Large intestine (tissue), 3 donors: ENCODE measurements at regions not wholly inside any gene's neighbourhood (a gene's known extent, or its start where the extent isn't known, plus 50 kb on each side); places are given as distances from the start of the nearest gene placed in this dataset.

Experiments
- DNase-seq, 2 donors: peaks; one replicate each; pipeline versions ENCODE4 v3.0.0 to v3.0.0-alpha.2; 2013
- H3K27ac ChIP-seq: one replicate; pipeline ENCODE4 v1.5.1; 2013; ENCODE audit warnings: low read length
- H3K27me3 ChIP-seq: 2 replicates; pipeline ENCODE4 v1.6.1; 2013; ENCODE audit warnings: low read length; ENCODE audit not compliant: control insufficient read depth, insufficient read depth
- H3K36me3 ChIP-seq: 2 replicates; pipeline ENCODE4 v1.6.1; 2013; ENCODE audit warnings: low read length; ENCODE audit not compliant: control insufficient read depth, insufficient read depth
- H3K4me1 ChIP-seq: one replicate; pipeline ENCODE4 v1.6.1; 2013; ENCODE audit warnings: low read length; ENCODE audit not compliant: control insufficient read depth, insufficient read depth
- H3K4me3 ChIP-seq: one replicate; pipeline ENCODE4 v1.5.1; 2013; ENCODE audit warnings: low read length
- H3K9me3 ChIP-seq: one replicate; pipeline ENCODE4 v1.6.1; 2013; ENCODE audit warnings: mild to moderate bottlenecking, low read depth, low read length, moderate library complexity; ENCODE audit not compliant: control insufficient read depth
- WGBS: methylation state at CpG from one replicate; pipeline ENCODE4 v1.1.5; 2013; ENCODE audit warnings: low lambda C conversion rate; ENCODE audit not compliant: insufficient coverage; 5-methylcytosine and 5-hydroxymethylcytosine counted together

DNA sequence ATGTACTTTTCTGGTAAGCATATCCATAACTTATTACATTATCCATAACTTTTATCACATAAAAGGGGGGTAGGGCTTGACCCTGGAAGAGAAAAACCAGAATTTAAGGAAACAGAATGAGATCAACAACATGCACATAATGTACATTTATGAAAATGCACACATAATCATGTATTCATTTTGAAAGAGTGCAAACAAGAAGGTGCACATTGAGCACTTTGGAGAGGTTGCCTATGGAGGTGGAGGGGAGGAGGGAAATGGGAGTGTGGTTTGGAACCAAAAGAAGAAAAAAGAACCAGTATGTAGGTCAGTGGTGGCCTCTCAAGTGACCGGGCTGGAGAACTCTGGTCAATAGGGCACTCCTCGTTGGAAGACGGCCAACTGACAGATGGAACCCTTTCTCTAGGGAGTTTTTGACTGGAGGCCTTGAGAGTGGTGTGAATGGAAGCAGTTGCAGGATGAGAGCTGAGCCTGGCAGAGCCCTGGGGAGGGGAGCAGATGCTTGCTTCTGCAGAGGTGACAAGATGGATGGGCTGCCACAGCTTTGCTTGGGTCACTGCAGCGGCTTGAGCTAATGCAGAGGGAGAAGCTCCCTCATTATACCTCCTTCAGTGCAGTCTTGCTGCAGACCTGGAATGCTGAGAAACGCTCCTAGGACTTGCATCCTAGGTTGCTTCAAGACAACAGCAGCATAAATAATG is 192.7 kb downstream of the SEC23IP start:
- no CpG with 5 or more reads among the region's 5 CpGs for WGBS
- no peak overlapping the region for H3K27ac ChIP-seq
- no peaks in the 10 kb centered on the region for H3K4me1 ChIP-seq

DNA sequence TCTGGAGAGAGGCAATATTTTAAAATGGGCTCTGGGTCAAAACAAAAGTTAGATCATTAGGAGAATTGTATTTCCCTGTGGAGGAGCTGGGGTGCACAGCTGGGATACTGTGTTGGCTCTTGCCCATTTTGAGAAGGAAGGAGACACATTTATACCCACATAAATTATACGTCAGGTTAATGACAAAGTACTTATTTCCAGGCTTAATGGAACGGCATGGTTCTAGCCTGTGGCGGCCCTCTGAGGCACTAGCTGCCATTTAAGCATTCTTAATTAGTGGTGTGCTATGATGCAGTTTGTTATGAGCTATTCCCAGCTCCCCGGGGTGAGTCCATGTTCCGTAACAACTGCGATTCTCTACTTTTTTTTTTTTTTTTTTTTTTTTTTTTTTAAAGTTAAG is 193.5 kb downstream of the SEC23IP start:
- no peaks in the 10 kb centered on the region for H3K27me3 ChIP-seq
- 100% methylated on average over 2 of the region's 6 CpGs for WGBS
- H3K36me3 ChIP-seq = no peaks in the 10 kb centered on the region
- no peak overlapping the region for H3K4me3 ChIP-seq
- H3K27ac ChIP-seq = no peak overlapping the region
- no peaks in the 10 kb centered on the region for H3K9me3 ChIP-seq
- no peak for DNase-seq
- no peaks in the 10 kb centered on the region for H3K4me1 ChIP-seq

More for the DNA sequence above, 192.7 kb downstream of the SEC23IP start:
- Histone ChIP-seq H3K27me3 (peaks cover 2% of the 10 kb centered on the region), H3K4me3 (no peak overlapping the region), H3K36me3 (no peaks in the 10 kb centered on the region), H3K9me3 (no peaks in the 10 kb centered on the region)
- no peak for DNase-seq

DNA sequence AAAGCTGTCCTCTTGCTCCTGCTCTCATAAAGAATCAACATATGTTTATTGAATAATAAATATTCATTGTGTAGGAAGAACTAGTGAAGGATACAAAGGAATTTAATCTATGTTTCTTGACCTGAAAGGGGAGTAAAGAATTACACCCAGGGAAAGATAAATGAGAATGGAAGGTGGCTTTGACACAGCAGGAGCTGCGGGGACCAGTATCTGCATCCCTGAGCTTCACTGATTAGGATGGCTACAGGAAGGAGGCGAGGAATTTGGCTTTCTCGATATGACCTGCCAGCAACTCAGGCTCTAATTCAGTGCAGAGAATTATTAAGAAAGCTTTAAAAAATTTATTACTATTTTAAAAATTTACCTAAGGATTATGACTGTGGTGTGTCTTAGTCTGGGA is 194.6 kb downstream of the SEC23IP start:
- Histone ChIP-seq H3K4me1 (no peaks in the 10 kb centered on the region), H3K9me3 (no peaks in the 10 kb centered on the region), H3K27me3 (no peaks in the 10 kb centered on the region), H3K27ac (no peak overlapping the region), H3K36me3 (no peaks in the 10 kb centered on the region), H3K4me3 (no peak overlapping the region)
- no peak for DNase-seq
- no CpG with 5 or more reads among the region's 3 CpGs for WGBS

DNA sequence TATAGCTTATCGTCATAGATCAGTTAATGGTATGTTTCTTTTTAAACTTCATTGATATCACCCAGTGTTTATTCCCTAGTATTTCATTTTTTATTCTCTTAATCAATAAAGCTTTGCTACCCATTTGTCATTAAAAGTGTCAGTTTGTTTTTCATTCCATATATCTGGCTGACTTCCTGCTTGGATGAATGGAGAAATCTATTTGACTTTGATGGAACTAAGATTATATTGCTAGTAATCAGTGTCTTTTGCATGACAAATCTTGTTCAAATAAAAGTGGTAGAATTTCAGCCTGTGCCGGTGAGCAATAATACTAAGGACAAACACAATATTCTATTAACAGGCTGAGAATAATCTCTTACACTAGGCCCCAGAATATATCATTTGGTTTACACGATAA is 203.3 kb downstream of the SEC23IP start:
- no peak for DNase-seq

DNA sequence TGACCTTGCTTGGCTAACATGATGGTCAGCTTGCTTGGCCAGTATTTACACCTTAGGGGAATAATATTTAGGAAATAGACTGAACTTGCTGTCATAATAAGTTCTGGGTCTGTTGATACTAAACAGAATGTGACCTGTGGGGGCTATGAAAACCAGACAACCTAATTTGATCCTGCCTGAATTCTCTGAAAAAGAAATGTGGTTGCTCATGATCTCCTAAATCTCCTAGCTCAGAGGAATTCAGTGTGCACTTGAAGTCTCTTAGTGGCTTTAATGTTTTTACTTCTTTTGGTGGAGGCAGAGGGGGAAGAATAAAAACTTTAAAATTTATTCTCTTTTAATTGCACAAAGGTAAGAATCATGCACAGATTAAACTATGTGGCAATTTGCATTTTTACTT is 205.2 kb downstream of the SEC23IP start:
- peaks cover 3% of the 10 kb centered on the region for H3K27me3 ChIP-seq
- no peak overlapping the region for H3K27ac ChIP-seq
- no peaks in the 10 kb centered on the region for H3K36me3 ChIP-seq
- no peaks in the 10 kb centered on the region for H3K4me1 ChIP-seq
- no peaks in the 10 kb centered on the region for H3K9me3 ChIP-seq
- no peak overlapping the region for H3K4me3 ChIP-seq
- no peak for DNase-seq

More for the DNA sequence above, 203.3 kb downstream of the SEC23IP start:
- Histone ChIP-seq H3K27ac (no peak overlapping the region), H3K4me3 (no peak overlapping the region), H3K36me3 (no peaks in the 10 kb centered on the region), H3K4me1 (no peaks in the 10 kb centered on the region), H3K27me3 (no peaks in the 10 kb centered on the region), H3K9me3 (no peaks in the 10 kb centered on the region)
- WGBS = 29% methylated on average over 2 of the region's 3 CpGs

GRCh38 chr10:120098232-120098930 is 205.9 kb downstream of the SEC23IP start:
- no peaks in the 10 kb centered on the region for H3K36me3 ChIP-seq
- no peaks in the 10 kb centered on the region for H3K9me3 ChIP-seq
- H3K4me1 ChIP-seq = no peaks in the 10 kb centered on the region
- no peak overlapping the region for H3K27ac ChIP-seq
- WGBS = no CpG with 5 or more reads among the region's 4 CpGs
- peaks cover 3% of the 10 kb centered on the region for H3K27me3 ChIP-seq
- H3K4me3 ChIP-seq = no peak overlapping the region
- no peak for DNase-seq

DNA sequence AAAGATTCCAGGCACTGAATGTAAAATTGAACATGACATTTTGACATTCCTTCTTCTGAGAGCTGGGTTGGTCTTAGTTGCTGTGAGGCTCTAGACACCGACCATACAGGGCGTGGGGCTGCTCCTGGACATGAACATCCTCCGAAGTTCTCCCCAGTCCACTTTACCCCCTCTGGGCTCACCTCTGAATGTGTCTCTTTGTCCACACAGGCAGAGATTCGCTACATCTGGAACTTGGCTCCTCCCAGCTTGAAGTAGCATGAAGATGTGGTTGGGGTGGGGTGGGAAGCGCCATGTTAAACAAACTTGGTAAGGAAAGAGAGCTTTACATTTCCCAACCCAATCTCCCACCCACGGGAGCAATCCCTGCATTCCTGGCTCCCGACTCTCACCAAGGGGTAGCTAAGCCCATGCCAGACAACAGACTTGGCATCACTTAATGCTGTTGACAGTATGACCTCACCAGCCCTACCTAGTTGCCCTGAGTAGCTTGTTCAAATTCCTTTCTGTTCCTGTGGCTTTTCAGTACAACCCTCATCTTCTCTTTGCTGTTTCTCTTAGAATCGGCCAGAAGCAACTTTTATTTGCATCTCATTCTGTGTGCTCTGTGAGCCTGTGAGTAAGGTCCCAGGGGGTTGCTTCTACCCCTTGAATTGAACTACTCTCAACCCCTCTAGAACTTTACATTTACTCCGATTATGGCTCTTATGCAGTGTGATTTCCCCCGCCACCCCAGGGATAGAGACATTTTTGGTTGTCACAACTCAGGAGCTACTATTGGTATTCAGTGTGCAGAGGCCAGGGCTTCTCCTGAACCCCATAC is 211.4 kb downstream of the SEC23IP start:
- Histone ChIP-seq H3K36me3 (no peaks in the 10 kb centered on the region), H3K4me3 (no peak overlapping the region), H3K9me3 (no peaks in the 10 kb centered on the region), H3K27ac (no peak overlapping the region), H3K4me1 (no peaks in the 10 kb centered on the region), H3K27me3 (peaks cover 3% of the 10 kb centered on the region)
- DNase-seq = no peak
- no CpG with 5 or more reads among the region's 10 CpGs for WGBS

DNA sequence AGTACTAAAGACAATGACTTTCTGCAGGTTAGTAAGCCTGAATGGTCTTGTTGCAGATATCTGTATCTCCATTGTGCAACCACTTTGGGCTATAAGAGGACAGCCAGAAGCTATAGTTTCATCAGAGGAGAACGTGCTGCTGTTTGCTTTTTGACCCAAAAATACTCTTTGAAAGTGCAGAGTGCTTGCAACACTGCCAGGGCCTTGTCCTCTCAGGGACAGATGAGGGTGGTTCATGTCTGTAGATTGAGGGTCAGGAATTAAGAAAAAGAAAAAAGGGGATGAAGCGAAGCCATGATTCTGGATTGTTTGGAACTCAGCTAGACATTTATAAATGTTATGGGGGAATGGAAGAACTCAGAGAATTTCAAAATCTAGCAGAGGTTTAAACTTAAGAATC is 212.5 kb downstream of the SEC23IP start:
- H3K4me3 ChIP-seq = no peak overlapping the region
- H3K27me3 ChIP-seq = peaks cover 3% of the 10 kb centered on the region
- no peaks in the 10 kb centered on the region for H3K9me3 ChIP-seq
- no peak for DNase-seq
- WGBS = 83% methylated on average over 1 of the region's 2 CpGs
- H3K27ac ChIP-seq = no peak overlapping the region
- no peaks in the 10 kb centered on the region for H3K36me3 ChIP-seq
- H3K4me1 ChIP-seq = no peaks in the 10 kb centered on the region

- peaks cover 3% of the 10 kb centered on the region for H3K27me3 ChIP-seq
- no peak for DNase-seq
- no peaks in the 10 kb centered on the region for H3K9me3 ChIP-seq
- H3K27ac ChIP-seq = no peak overlapping the region
- WGBS = 57% methylated on average over 1 of the region's 1 CpG
- H3K4me3 ChIP-seq = no peak overlapping the region
- no peaks in the 10 kb centered on the region for H3K4me1 ChIP-seq
- no peaks in the 10 kb centered on the region for H3K36me3 ChIP-seq
Measured at GRCh38 chr10:120105492-120105891, 213.0 kb downstream of the SEC23IP start.

DNA sequence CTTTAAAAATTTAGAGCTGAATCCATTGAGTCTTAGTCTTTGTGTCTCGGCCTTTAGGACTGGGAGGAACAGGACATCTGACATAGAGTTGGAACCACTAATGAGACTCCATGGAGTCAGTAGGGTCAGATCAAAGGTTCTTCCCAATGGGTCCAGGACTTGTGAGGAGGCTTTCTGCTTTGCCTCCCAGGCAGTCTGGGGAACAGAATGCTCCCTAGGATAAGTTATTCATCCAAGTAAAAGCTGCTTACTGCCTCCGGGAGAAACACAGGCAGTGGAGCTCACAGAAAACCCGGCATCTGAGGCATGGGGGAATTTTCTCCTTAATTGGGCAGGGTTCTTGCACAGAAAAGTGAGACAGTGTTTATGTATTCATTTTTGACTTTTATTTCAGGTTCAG is 216.4 kb downstream of the SEC23IP start:
- DNase-seq = no peak
- H3K27me3 ChIP-seq = no peaks in the 10 kb centered on the region
- no peak overlapping the region for H3K27ac ChIP-seq
- no peak overlapping the region for H3K4me3 ChIP-seq
- H3K4me1 ChIP-seq = no peaks in the 10 kb centered on the region
- no peaks in the 10 kb centered on the region for H3K36me3 ChIP-seq
- no peaks in the 10 kb centered on the region for H3K9me3 ChIP-seq
- 80% methylated on average over 2 of the region's 3 CpGs for WGBS
